Spleen (tissue), 3 donors: ENCODE measurements at regions not wholly inside any gene's neighbourhood (a gene's known extent, or its start where the extent isn't known, plus 50 kb on each side); places are given as distances from the start of the nearest gene placed in this dataset.

Experiments
- POLR2A ChIP-seq, 3 donors: fragments of 450-650 bp; IDR thresholded peaks; one replicate each; pipeline ENCODE4 v1.5.1; 2017; ENCODE audit warnings: antibody characterized with exemption in 3 of 3, mild to moderate bottlenecking in 1 of 3
- POLR2AphosphoS5 ChIP-seq, 3 donors: sonication (generic); formaldehyde crosslinking; IDR thresholded peaks; one replicate each; pipeline ENCODE4 v1.5.1; 2017; ENCODE audit warnings: antibody characterized with exemption in 3 of 3

DNA sequence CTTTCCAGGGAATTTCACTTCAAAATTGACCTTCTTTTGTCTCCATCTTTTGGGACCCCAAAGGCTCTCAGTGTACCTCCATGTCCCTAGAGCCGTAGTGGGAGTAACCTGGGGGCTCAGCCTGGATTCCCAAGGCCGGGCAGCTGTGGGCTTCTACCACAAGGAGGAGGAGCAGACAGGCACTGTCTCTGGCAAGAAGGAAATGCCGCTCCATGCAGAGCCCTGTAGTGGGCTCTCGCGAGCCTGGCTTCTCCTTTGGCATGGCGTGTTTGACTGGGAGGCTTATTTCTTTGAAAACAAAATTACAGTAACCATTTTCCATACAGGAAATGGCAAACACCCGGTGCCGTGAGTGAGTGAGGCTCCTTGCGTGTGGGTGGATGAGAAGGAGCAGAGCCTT lies 76.8 kb upstream of the FAM180A start:
- TF ChIP-seq POLR2AphosphoS5 (IDR thresholded peaks at IDR 0.05) (no peak), POLR2A (IDR thresholded peaks at IDR 0.05) (no peak)
